CD14-positive monocyte (primary cell): ENCODE measurements at regions not wholly inside any gene's neighbourhood (a gene's known extent, or its start where the extent isn't known, plus 50 kb on each side); places are given as distances from the start of the nearest gene placed in this dataset.

ENCODE experiments used
- DNase-seq, 3 donors: peaks; one replicate each; pipeline ENCODE4 v3.0.0-alpha.2; 2011 to 2022
- H2AFZ ChIP-seq: 2 replicates; pipeline ENCODE4 v1.6.0; 2012; ENCODE audit warnings: mild to moderate bottlenecking, low read depth, low read length, inconsistent platforms; ENCODE audit not compliant: insufficient read depth, poor library complexity, severe bottlenecking
- H3K27ac ChIP-seq, 2 donors: 1 replicate in 1 of 2; 2 replicates in 1 of 2; pipeline ENCODE4 v1.5.1; 2012 to 2013; ENCODE audit warnings: low read length in 2 of 2, control low read depth in 1 of 2, inconsistent platforms in 1 of 2, low read depth in 1 of 2, mild to moderate bottlenecking in 1 of 2
- H3K27me3 ChIP-seq, 2 donors: one replicate each; pipeline versions ENCODE4 v1.6.0 to v1.6.1; 2011 to 2013; ENCODE audit warnings: low read length in 2 of 2; ENCODE audit not compliant: control insufficient read depth in 2 of 2, insufficient read depth in 2 of 2
- H3K36me3 ChIP-seq, 2 donors: replicated peaks in 1 of 2; 1 replicate in 1 of 2; 2 replicates in 1 of 2; pipeline versions ENCODE4 v1.5.1 to v1.6.1; 2012 to 2013; ENCODE audit warnings: low read length in 2 of 2, control low read depth in 1 of 2, inconsistent platforms in 1 of 2, mild to moderate bottlenecking in 1 of 2; ENCODE audit not compliant: insufficient read depth in 2 of 2, control insufficient read depth in 1 of 2
- H3K4me1 ChIP-seq, 2 donors: 1 replicate in 1 of 2; 2 replicates in 1 of 2; pipeline versions ENCODE4 v1.5.1 to v1.6.1; 2012 to 2013; ENCODE audit warnings: low read length in 2 of 2, control low read depth in 1 of 2, inconsistent platforms in 1 of 2, mild to moderate bottlenecking in 1 of 2, moderate library complexity in 1 of 2; ENCODE audit not compliant: insufficient read depth in 2 of 2, control insufficient read depth in 1 of 2
- H3K4me2 ChIP-seq: replicated peaks from 2 replicates; pipeline ENCODE3; 2012; ENCODE audit warnings: low read length, moderate library complexity, mild to moderate bottlenecking; ENCODE audit not compliant: poor library complexity, severe bottlenecking; ENCODE audit errors: extremely low read depth
- H3K4me3 ChIP-seq, 3 experiments: fragments of 200-600 bp in 1 of 3; sonication (generic) in 1 of 3; replicated peaks in 1 of 3; 1 replicate in 2 of 3; 2 replicates in 1 of 3; pipeline ENCODE4 v1.5.1; 2011 to 2013; ENCODE audit warnings: low read length in 3 of 3, mild to moderate bottlenecking in 3 of 3, control low read depth in 2 of 3, low read depth in 2 of 3, inconsistent platforms in 1 of 3, moderate library complexity in 1 of 3
- H3K79me2 ChIP-seq: 2 replicates; pipeline ENCODE4 v1.6.0; 2012; ENCODE audit warnings: mild to moderate bottlenecking, control low read depth, inconsistent platforms, low read length, moderate library complexity; ENCODE audit not compliant: insufficient read depth
- H3K9ac ChIP-seq: 2 replicates; pipeline ENCODE4 v1.6.0; 2017; ENCODE audit warnings: low read length, mild to moderate bottlenecking; ENCODE audit not compliant: insufficient read depth, poor library complexity, severe bottlenecking
- H3K9me3 ChIP-seq, 2 donors: replicated peaks in 1 of 2; 1 replicate in 1 of 2; 2 replicates in 1 of 2; pipeline versions ENCODE4 v1.5.1 to v1.6.1; 2012 to 2013; ENCODE audit warnings: low read length in 2 of 2, control low read depth in 1 of 2; ENCODE audit not compliant: control insufficient read depth in 1 of 2, insufficient read depth in 1 of 2
- H4K20me1 ChIP-seq: 2 replicates; pipeline ENCODE4 v1.6.0; 2012; ENCODE audit warnings: mild to moderate bottlenecking, low read length, control low read depth, moderate library complexity; ENCODE audit not compliant: insufficient read depth
- H3K27ac Mint-ChIP-seq, 7 donors: one replicate each; pipeline ENCODE4 v1.8.0; 2020; ENCODE audit warnings: mild to moderate bottlenecking in 7 of 7, mixed read lengths in 7 of 7, moderate library complexity in 6 of 7, inconsistent platforms in 2 of 7
- H3K27me3 Mint-ChIP-seq, 3 donors: one replicate each; pipeline ENCODE4 v1.8.0; 2021 to 2022; ENCODE audit warnings: low read depth in 3 of 3, mild to moderate bottlenecking in 3 of 3, mixed read lengths in 3 of 3, moderate library complexity in 3 of 3, inconsistent platforms in 1 of 3
- H3K36me3 Mint-ChIP-seq, 2 donors: one replicate each; pipeline ENCODE4 v1.8.0; 2020; ENCODE audit warnings: mixed read lengths in 2 of 2, inconsistent platforms in 1 of 2, mild to moderate bottlenecking in 1 of 2
- H3K4me1 Mint-ChIP-seq: one replicate; pipeline ENCODE4 v1.8.0; 2020; ENCODE audit warnings: mild to moderate bottlenecking, mixed read lengths
- H3K4me3 Mint-ChIP-seq, 2 donors: one replicate each; pipeline ENCODE4 v1.8.0; 2020; ENCODE audit warnings: mild to moderate bottlenecking in 2 of 2, mixed read lengths in 2 of 2, moderate library complexity in 1 of 2
- H3K9me3 Mint-ChIP-seq, 7 donors: one replicate each; pipeline ENCODE4 v1.8.0; 2020 to 2022; ENCODE audit warnings: mixed read lengths in 7 of 7, mild to moderate bottlenecking in 6 of 7, moderate library complexity in 6 of 7, inconsistent platforms in 2 of 7
- CTCF ChIP-seq: fragments of 200-600 bp; IDR thresholded peaks from one replicate; pipeline ENCODE4 v1.8.0; 2022; ENCODE audit warnings: antibody characterized with exemption, mild to moderate bottlenecking
- WGBS: methylation state at CpG from one replicate; pipeline ENCODE4 v1.1.5; 2013; ENCODE audit warnings: missing lambda C conversion rate; ENCODE audit not compliant: insufficient coverage; 5-methylcytosine and 5-hydroxymethylcytosine counted together
- intact Hi-C, 2 donors: fragments of 100-400 bp; cut with micrococcal nuclease; formaldehyde crosslinking; loops; one replicate each; pipeline versions ENCODE4 v1.15.0 to v1.15.1; 2023

- TF ChIP-seq CTCF: no peak
- H3K27me3 ChIP-seq: no peaks in the 10 kb centered on the region
- no peaks in the 10 kb centered on the region for H4K20me1 ChIP-seq
- Mint-ChIP-seq H3K9me3 (no peaks in the 10 kb centered on the region), H3K4me1 (peaks cover 39% of the 10 kb centered on the region), H3K4me3 (peak overlapping the region in 1 of 2 donors; percentile 78), H3K36me3 (no peaks in the 10 kb centered on the region), H3K27ac (peak overlapping the region; percentile 96 to 99 (median 99)), H3K27me3 (no peaks in the 10 kb centered on the region)
- H3K4me2 ChIP-seq: peak overlapping the region; percentile 49
- H2AFZ ChIP-seq: peak overlapping the region; percentile 43
- peak overlapping the region; percentile 95 to 99 for H3K27ac ChIP-seq
- H3K4me3 ChIP-seq: peak overlapping the region in 1 of 3 experiments; percentile 45
- DNase-seq: peak; percentile 86 to 94 (median 92)
- no peaks in the 10 kb centered on the region for H3K9me3 ChIP-seq
- no peaks in the 10 kb centered on the region for H3K79me2 ChIP-seq
- no peaks in the 10 kb centered on the region for H3K36me3 ChIP-seq
- peaks cover 34 to 41% of the 10 kb centered on the region in 2 donors for H3K4me1 ChIP-seq
- peak overlapping the region; percentile 80 for H3K9ac ChIP-seq
- intact Hi-C loops: loop anchor here in 1 of 2 donors (10.0 kb wide), 1 partner anchor 204 kb away; no protein-coding TSS in a partner anchor
- WGBS: 0% methylated on average over 4 of the region's 6 CpGs
Observed at GRCh38 chr22:22720724-22721261, 76.4 kb downstream of the GGTLC2 start.

- Histone ChIP-seq H3K4me3 (no peak overlapping the region), H3K9ac (peak overlapping the region; percentile 80), H3K9me3 (no peaks in the 10 kb centered on the region), H3K79me2 (no peaks in the 10 kb centered on the region), H3K4me1 (peaks cover 28 to 35% of the 10 kb centered on the region in 2 donors), H3K27me3 (no peaks in the 10 kb centered on the region), H3K36me3 (no peaks in the 10 kb centered on the region), H3K4me2 (no peak overlapping the region), H2AFZ (no peak overlapping the region), H4K20me1 (no peaks in the 10 kb centered on the region), H3K27ac (peak overlapping the region; percentile 95 to 99)
- WGBS: 80% methylated on average over 3 of the region's 5 CpGs
- H3K4me1 Mint-ChIP-seq: peaks cover 38% of the 10 kb centered on the region
- H3K36me3 Mint-ChIP-seq: no peaks in the 10 kb centered on the region
- H3K27me3 Mint-ChIP-seq: no peaks in the 10 kb centered on the region
- peaks cover 0 to 2% (median 0%) of the 10 kb centered on the region in 7 donors for H3K9me3 Mint-ChIP-seq
- H3K4me3 Mint-ChIP-seq: no peak overlapping the region
- DNase-seq: peak; percentile 57 to 79 (median 57)
- intact Hi-C loops: loop anchor here in 1 of 2 donors (10.0 kb wide), 1 partner anchor 203 kb away; no protein-coding TSS in a partner anchor
- TF ChIP-seq CTCF: no peak
- H3K27ac Mint-ChIP-seq: peak overlapping the region; percentile 96 to 99 (median 99)
Observed at GRCh38 chr22:22721681-22722354, 77.4 kb downstream of the GGTLC2 start.
